ENCODE measurements at regions not wholly inside any gene's neighbourhood (a gene's known extent, or its start where the extent isn't known, plus 50 kb on each side); places are given as distances from the start of the nearest gene placed in this dataset.

DNA sequence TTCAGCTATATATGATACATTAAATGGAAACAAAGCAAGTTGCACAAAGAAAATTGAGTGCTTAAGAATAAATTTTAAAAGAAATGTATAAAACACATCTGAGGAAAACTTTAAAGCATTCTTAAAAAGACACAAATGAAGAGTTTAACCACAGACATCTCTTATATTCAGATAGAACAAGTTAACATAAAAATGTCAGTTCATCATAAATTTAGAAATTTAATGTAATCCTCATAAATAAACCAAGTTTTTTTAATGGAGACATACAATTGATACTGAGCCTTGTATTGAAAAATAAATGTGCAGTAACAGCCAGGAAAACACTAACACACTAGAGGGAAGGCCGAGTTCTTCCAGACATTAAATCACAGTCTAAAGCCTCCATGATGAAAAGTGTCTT lies 243.9 kb upstream of the MKLN1 start:
- TF ChIP-seq RAD21 (IDR thresholded peaks at IDR 0.05; ENCODE audit: low read depth) (no peak), EZH2 (IDR thresholded peaks at IDR 0.05) (no peak)
